OCI-LY3 (cell line): ENCODE measurements at regions not wholly inside any gene's neighbourhood (a gene's known extent, or its start where the extent isn't known, plus 50 kb on each side); places are given as distances from the start of the nearest gene placed in this dataset.

Experiments used
- EZH2phosphoT487 ChIP-seq: fragments of 200-600 bp; shearing (Covaris generic); IDR thresholded peaks from 2 replicates; pipeline ENCODE4 v1.6.1; 2018; ENCODE audit warnings: antibody characterized with exemption, mixed run types, low read depth
- TF ChIP-seq, protein P1 (sequence below): fragments of 200-600, 300-600 bp; sonication (generic); IDR thresholded peaks from 2 replicates; pipeline ENCODE4 v1.5.1; 2014; ENCODE audit warnings: antibody characterized with exemption, low read length, low read depth

DNA sequence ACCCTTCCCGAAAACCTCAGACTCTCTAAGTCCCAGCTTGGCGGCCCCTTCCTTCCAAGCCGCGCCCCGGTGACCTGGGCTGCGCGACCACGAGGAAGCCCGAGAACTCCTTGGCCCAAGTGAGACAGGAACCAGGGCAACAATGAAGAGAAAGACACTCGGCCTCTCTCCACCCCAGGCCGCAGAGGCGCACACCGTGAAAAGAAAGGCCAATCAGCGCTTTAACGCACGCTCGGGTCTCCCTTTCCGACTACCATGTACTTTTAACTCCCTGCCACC is 166.4 kb upstream of the PPP1R3A start:
- TF ChIP-seq, protein P1, sequence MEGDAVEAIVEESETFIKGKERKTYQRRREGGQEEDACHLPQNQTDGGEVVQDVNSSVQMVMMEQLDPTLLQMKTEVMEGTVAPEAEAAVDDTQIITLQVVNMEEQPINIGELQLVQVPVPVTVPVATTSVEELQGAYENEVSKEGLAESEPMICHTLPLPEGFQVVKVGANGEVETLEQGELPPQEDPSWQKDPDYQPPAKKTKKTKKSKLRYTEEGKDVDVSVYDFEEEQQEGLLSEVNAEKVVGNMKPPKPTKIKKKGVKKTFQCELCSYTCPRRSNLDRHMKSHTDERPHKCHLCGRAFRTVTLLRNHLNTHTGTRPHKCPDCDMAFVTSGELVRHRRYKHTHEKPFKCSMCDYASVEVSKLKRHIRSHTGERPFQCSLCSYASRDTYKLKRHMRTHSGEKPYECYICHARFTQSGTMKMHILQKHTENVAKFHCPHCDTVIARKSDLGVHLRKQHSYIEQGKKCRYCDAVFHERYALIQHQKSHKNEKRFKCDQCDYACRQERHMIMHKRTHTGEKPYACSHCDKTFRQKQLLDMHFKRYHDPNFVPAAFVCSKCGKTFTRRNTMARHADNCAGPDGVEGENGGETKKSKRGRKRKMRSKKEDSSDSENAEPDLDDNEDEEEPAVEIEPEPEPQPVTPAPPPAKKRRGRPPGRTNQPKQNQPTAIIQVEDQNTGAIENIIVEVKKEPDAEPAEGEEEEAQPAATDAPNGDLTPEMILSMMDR, result no peak
- TF ChIP-seq EZH2phosphoT487, result no peak
